ENCODE measurements at regions not wholly inside any gene's neighbourhood (a gene's known extent, or its start where the extent isn't known, plus 50 kb on each side); places are given as distances from the start of the nearest gene placed in this dataset.
"Not testable (repeated sequence)": the region's sequence is repeated elsewhere in the genome, so short reads cannot be mapped to it uniquely, and the experiment has no call there.

DNA sequence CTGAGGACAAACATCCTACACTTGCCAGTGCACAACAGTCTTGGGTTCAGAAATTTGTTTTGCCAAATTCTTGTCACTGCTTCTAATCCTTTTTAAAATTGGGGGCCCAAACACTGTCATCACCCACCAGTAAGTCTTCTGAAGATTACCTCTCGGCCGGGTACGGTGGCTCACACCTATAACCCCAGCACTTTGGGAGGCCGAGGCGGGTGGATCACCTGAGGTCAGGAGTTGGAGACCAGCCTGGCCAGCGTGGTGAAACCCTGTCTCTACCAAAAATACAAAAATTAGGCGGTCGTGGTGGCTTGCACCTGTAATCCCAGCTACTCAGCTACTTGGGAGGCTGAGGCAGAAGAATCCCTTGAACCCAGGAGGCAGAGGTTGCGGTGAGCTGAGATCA lies 87.8 kb upstream of the DMRT1 start:
- not testable (repeated sequence) for TF ChIP-seq CEBPB (IDR thresholded peaks at IDR 0.05; ENCODE audit: low read depth, low read length); SMC3 (IDR thresholded peaks at IDR 0.05; ENCODE audit: low read depth, low read length); CTCF (conservative IDR thresholded peaks at IDR 0.05; ENCODE audit: low read depth, low read length); POLR2A (IDR thresholded peaks at IDR 0.05; ENCODE audit: low read depth, low read length); NFE2L2 (IDR thresholded peaks at IDR 0.05; ENCODE audit: low read depth, low read length); MXI1 (IDR thresholded peaks at IDR 0.05; ENCODE audit: borderline replicate concordance, low read depth, low read length)

Data from IMR-90 (cell line).